ENCODE measurements at regions not wholly inside any gene's neighbourhood (a gene's known extent, or its start where the extent isn't known, plus 50 kb on each side); places are given as distances from the start of the nearest gene placed in this dataset.
"Not testable (repeated sequence)": the region's sequence is repeated elsewhere in the genome, so short reads cannot be mapped to it uniquely, and the experiment has no call there.

DNA sequence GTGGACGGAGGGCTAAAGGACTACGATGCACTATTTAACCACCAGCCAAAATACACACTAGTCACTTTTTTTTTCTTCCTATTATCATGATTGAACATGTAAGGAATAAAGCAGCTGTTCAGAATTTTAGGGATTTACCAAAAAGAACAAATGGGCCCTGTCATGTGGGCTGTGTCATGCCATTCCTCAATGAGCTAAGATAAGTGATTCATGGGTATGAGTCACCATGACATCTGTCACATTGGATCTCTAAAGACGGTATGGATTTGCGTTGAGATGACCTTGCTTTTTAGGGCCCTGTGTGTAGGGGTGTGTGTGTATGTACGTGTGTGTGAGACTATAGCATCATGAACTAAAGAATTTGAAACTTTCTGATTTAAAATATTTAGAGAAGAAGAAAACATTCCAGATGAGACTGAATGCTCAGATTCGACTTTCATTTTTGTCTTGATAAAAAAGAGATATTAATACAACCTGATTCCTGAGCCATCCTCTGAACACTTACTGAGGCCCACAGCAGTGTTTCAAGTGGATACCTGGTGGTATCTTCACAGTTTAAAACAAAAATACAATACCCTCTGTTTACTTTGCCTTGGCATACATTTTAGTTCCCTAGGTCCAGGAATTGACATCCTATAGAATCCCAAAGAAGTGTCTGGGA lies 246.1 kb upstream of the DUSP10 start:
- H3K9me3 Mint-ChIP-seq (ENCODE audit: unreplicated experiment): peaks cover 3% of the 10 kb centered on the region
- no peaks in the 10 kb centered on the region for H3K27me3 Mint-ChIP-seq (ENCODE audit: unreplicated experiment)
- no peak overlapping the region for H3K27ac Mint-ChIP-seq (ENCODE audit: unreplicated experiment)
- H3K36me3 Mint-ChIP-seq (ENCODE audit: unreplicated experiment): no peaks in the 10 kb centered on the region
- no peak overlapping the region for H3K4me3 Mint-ChIP-seq (ENCODE audit: unreplicated experiment)
- no peak for DNase-seq
- no peaks in the 10 kb centered on the region for H3K4me1 Mint-ChIP-seq (ENCODE audit: low read depth, unreplicated experiment)
- TF ChIP-seq, protein P1, sequence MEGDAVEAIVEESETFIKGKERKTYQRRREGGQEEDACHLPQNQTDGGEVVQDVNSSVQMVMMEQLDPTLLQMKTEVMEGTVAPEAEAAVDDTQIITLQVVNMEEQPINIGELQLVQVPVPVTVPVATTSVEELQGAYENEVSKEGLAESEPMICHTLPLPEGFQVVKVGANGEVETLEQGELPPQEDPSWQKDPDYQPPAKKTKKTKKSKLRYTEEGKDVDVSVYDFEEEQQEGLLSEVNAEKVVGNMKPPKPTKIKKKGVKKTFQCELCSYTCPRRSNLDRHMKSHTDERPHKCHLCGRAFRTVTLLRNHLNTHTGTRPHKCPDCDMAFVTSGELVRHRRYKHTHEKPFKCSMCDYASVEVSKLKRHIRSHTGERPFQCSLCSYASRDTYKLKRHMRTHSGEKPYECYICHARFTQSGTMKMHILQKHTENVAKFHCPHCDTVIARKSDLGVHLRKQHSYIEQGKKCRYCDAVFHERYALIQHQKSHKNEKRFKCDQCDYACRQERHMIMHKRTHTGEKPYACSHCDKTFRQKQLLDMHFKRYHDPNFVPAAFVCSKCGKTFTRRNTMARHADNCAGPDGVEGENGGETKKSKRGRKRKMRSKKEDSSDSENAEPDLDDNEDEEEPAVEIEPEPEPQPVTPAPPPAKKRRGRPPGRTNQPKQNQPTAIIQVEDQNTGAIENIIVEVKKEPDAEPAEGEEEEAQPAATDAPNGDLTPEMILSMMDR (IDR thresholded peaks at IDR 0.05; ENCODE audit: partially characterized antibody, unreplicated experiment): no peak

DNA sequence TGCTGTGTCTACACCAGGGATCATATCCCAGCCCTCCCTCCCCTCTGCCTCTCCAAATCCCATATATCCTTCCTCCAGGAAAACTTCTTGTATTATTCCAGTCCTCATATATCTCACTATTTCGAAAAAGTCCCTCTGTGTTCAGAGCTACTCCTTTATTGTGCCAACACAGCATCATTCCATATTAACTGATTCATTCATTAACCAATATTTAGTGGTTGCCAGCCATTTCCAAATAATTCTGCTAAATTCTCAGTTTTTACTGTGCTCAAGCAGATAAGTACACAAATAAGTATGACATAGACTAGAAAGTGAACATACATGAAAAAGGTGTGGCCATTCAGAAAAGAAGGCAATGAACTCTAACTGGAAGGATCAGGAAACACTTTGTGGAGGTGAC lies 241.6 kb upstream of the DUSP10 start:
- Mint-ChIP-seq H3K4me3 (ENCODE audit: unreplicated experiment) (no peak overlapping the region), H3K9me3 (ENCODE audit: unreplicated experiment) (peaks cover 3% of the 10 kb centered on the region), H3K4me1 (ENCODE audit: low read depth, unreplicated experiment) (peaks cover 2% of the 10 kb centered on the region), H3K27me3 (ENCODE audit: unreplicated experiment) (no peaks in the 10 kb centered on the region), H3K27ac (ENCODE audit: unreplicated experiment) (no peak overlapping the region), H3K36me3 (ENCODE audit: unreplicated experiment) (no peaks in the 10 kb centered on the region)
- no peak for DNase-seq
- TF ChIP-seq, protein P1 (IDR thresholded peaks at IDR 0.05; ENCODE audit: partially characterized antibody, unreplicated experiment): no peak

DNA sequence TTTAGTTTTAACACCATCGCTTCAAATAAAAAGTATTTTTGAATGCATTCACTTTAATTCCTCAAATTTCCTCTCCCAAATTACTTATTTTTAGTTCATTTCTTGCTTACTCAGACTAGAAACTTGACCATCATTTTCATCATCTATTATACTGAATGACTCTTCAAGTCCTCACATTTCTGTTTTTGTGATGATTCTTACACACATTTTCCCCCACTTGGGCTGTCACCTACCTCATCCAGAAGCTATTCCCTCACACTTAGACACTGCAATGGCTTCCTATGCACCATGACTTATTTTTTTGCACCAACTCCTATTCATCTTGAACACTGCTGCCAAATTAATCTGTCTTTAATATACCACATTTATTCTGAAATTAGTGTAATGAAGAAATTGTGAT lies 239.6 kb upstream of the DUSP10 start:
- H3K4me1 Mint-ChIP-seq (ENCODE audit: low read depth, unreplicated experiment): peaks cover 2% of the 10 kb centered on the region
- peaks cover 3% of the 10 kb centered on the region for H3K9me3 Mint-ChIP-seq (ENCODE audit: unreplicated experiment)
- H3K4me3 Mint-ChIP-seq (ENCODE audit: unreplicated experiment): no peak overlapping the region
- TF ChIP-seq, protein P1 (IDR thresholded peaks at IDR 0.05; ENCODE audit: partially characterized antibody, unreplicated experiment): no peak
- no peak for DNase-seq
- H3K27ac Mint-ChIP-seq (ENCODE audit: unreplicated experiment): no peak overlapping the region
- H3K27me3 Mint-ChIP-seq (ENCODE audit: unreplicated experiment): no peaks in the 10 kb centered on the region
- H3K36me3 Mint-ChIP-seq (ENCODE audit: unreplicated experiment): no peaks in the 10 kb centered on the region

DNA sequence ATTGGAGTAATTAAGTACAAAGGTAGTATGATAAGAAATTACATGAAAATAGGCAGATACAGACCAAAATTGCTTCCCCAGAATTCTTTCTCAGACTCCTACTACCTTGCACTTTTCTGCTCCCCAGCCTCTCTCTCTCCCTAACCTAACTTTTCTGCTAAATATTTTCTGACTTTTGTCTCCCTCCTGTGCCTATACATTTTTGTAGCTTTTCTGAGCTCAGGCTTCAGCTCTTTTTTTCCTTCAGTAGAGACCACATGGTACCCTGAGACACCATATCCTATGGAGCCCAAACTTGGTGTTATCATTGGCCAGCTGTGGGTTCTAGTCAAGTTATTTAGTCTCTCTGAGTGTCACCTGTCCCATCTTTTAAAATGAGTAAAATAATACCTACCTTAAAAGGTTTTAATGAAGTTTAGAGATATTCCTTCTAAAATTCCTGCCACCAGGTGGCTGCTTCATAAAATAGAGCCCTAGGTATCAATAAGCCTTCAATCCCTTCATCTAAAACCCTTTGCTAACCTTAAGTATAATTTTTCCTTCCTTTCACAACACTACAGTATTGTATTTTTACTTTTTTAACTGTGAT lies 237.6 kb upstream of the DUSP10 start:
- Mint-ChIP-seq H3K4me1 (ENCODE audit: low read depth, unreplicated experiment) (peaks cover 5% of the 10 kb centered on the region), H3K4me3 (ENCODE audit: unreplicated experiment) (no peak overlapping the region), H3K27me3 (ENCODE audit: unreplicated experiment) (no peaks in the 10 kb centered on the region), H3K27ac (ENCODE audit: unreplicated experiment) (no peak overlapping the region), H3K9me3 (ENCODE audit: unreplicated experiment) (peaks cover 3% of the 10 kb centered on the region), H3K36me3 (ENCODE audit: unreplicated experiment) (no peaks in the 10 kb centered on the region)
- TF ChIP-seq, protein P1 (IDR thresholded peaks at IDR 0.05; ENCODE audit: partially characterized antibody, unreplicated experiment): peak; percentile 52
- no peak for DNase-seq

DNA sequence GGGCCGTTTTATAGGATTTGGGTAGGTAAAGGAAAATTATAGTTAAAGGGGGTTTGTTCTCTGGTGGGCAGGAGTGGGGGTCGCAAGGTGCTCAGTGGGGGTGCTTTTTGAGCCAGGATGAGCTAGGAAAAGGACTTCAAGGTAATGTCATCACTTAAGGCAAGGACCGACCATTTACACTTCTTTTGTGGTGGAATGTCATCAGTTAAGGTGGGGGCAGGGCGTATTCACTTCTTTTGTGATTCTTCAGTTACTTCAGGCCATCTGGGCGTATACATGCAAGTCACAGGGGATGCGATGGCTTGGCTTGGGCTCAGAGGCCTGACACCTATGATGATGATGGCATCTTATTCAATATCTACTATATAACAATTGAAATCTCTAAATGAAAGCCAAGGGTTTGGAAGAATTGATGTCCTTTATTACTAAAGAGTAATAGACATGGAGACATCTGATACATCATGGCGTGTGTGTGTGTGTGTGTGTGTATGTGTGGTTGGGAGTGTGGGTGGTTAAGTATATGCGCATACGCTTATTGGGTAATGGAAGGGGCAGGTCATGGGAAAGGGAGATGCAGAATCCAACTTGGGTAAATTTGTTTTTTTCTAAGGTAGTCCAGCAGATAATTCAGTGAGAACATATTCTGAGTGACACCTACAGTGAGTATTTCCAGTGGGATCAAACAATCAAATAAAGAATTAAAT lies 236.9 kb upstream of the DUSP10 start:
- H3K9me3 Mint-ChIP-seq (ENCODE audit: unreplicated experiment); H3K27me3 Mint-ChIP-seq (ENCODE audit: unreplicated experiment); H3K36me3 Mint-ChIP-seq (ENCODE audit: unreplicated experiment); H3K4me3 Mint-ChIP-seq (ENCODE audit: unreplicated experiment); H3K4me1 Mint-ChIP-seq (ENCODE audit: low read depth, unreplicated experiment); DNase-seq; H3K27ac Mint-ChIP-seq (ENCODE audit: unreplicated experiment): not testable (repeated sequence)

DNA sequence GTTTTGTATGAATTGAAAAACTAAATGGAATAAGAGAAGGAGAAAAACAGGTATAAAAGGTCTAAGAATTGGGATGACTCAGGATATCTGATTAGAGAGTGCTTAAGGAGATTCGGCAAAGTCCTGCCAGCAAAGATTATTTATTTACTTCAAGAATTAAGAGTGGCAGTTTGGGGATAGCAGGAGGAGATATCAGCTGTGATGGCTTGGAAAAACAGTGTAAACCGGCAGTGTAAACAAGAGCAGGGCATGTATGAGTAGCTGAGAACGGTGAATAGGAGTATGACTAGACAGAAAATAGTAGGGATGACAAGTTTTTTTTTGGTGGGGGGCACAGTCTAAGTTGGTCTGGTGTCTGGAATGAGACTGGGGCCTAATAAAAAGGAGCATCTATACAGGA lies 231.9 kb upstream of the DUSP10 start:
- not testable (repeated sequence) for DNase-seq; H3K4me3 Mint-ChIP-seq (ENCODE audit: unreplicated experiment); H3K36me3 Mint-ChIP-seq (ENCODE audit: unreplicated experiment); H3K9me3 Mint-ChIP-seq (ENCODE audit: unreplicated experiment); H3K27ac Mint-ChIP-seq (ENCODE audit: unreplicated experiment); H3K27me3 Mint-ChIP-seq (ENCODE audit: unreplicated experiment); H3K4me1 Mint-ChIP-seq (ENCODE audit: low read depth, unreplicated experiment)
